ENCODE measurements at regions not wholly inside any gene's neighbourhood (a gene's known extent, or its start where the extent isn't known, plus 50 kb on each side); places are given as distances from the start of the nearest gene placed in this dataset.

- Histone ChIP-seq H3K36me3 (ENCODE audit: control insufficient read depth, insufficient read depth, low read length) (no peaks in the 10 kb centered on the region), H2AFZ (ENCODE audit: low read depth, low read length) (no peak overlapping the region), H3K27me3 (ENCODE audit: control insufficient read depth in 2 of 2, insufficient read depth in 2 of 2, low read length in 2 of 2) (no peaks in the 10 kb centered on the region), H3K9me1 (ENCODE audit: control insufficient read depth, insufficient read depth, low read length) (no peaks in the 10 kb centered on the region), H3K9ac (ENCODE audit: insufficient read depth in 1 of 2, low read depth in 2 of 2, low read length in 2 of 2) (no peak overlapping the region), H4K20me1 (replicated peaks; ENCODE audit: control insufficient read depth, insufficient read depth, low read length) (no peaks in the 10 kb centered on the region), H3K79me2 (ENCODE audit: control insufficient read depth, insufficient read depth, low read length) (no peaks in the 10 kb centered on the region), H3K4me1 (replicated peaks in 1 of 2; ENCODE audit: control insufficient read depth in 2 of 2, insufficient read depth in 2 of 2, low read length in 2 of 2) (no peaks in the 10 kb centered on the region), H3K4me2 (ENCODE audit: insufficient read depth, low read length) (no peak overlapping the region), H3K4me3 (no peak overlapping the region), H3K27ac (ENCODE audit: extremely low read depth, low read depth, low read length) (no peak overlapping the region), H3K9me3 (replicated peaks; ENCODE audit: control insufficient read depth, insufficient read depth, low read depth, low read length) (no peaks in the 10 kb centered on the region)
- DNase-seq (ENCODE audit: extremely low read depth in 1 of 4, low spot score in 3 of 4) (no peak), FAIRE-seq (no peak), ATAC-seq (no peak)
- ChIA-PET POLR2A (no interaction called here), CTCF (ENCODE audit: low intra/inter-chr PET ratio) (no interaction called here)
- BruUV-seq (replicated peaks): no TSS peak
- intact Hi-C loops (cut with micrococcal nuclease) (no loop called here), in situ Hi-C loops (cut with MboI) (no loop called here)
- TF ChIP-seq MAFF (IDR thresholded peaks at IDR 0.05; ENCODE audit: low read length): no peak
- WGBS (ENCODE audit: insufficient coverage, low coverage, missing lambda C conversion rate): 0% methylated on average over 2 of the region's 2 CpGs
Observed at GRCh38 chr21:17682924-17683323, 70.2 kb upstream of the BTG3 start.

GRCh38 chr21:17679002-17679600 is 66.4 kb upstream of the BTG3 start:
- Histone ChIP-seq H3K9me1 (ENCODE audit: control insufficient read depth, insufficient read depth, low read length) (no peaks in the 10 kb centered on the region), H2AFZ (ENCODE audit: low read depth, low read length) (no peak overlapping the region), H3K36me3 (ENCODE audit: control insufficient read depth, insufficient read depth, low read length) (no peaks in the 10 kb centered on the region), H3K9ac (ENCODE audit: insufficient read depth in 1 of 2, low read depth in 2 of 2, low read length in 2 of 2) (no peak overlapping the region), H3K4me2 (ENCODE audit: insufficient read depth, low read length) (no peak overlapping the region), H4K20me1 (replicated peaks; ENCODE audit: control insufficient read depth, insufficient read depth, low read length) (no peaks in the 10 kb centered on the region), H3K27ac (ENCODE audit: extremely low read depth, low read depth, low read length) (no peak overlapping the region), H3K4me1 (replicated peaks in 1 of 2; ENCODE audit: control insufficient read depth in 2 of 2, insufficient read depth in 2 of 2, low read length in 2 of 2) (no peaks in the 10 kb centered on the region), H3K79me2 (ENCODE audit: control insufficient read depth, insufficient read depth, low read length) (no peaks in the 10 kb centered on the region), H3K27me3 (ENCODE audit: control insufficient read depth in 2 of 2, insufficient read depth in 2 of 2, low read length in 2 of 2) (no peaks in the 10 kb centered on the region), H3K4me3 (no peak overlapping the region), H3K9me3 (replicated peaks; ENCODE audit: control insufficient read depth, insufficient read depth, low read depth, low read length) (no peaks in the 10 kb centered on the region)
- DNase-seq (ENCODE audit: extremely low read depth in 1 of 4, low spot score in 3 of 4) (peak; percentile 54 to 68 (median 64)), ATAC-seq (peak; percentile 93), FAIRE-seq (peak; percentile 80)
- in situ Hi-C loops (cut with MboI) (no loop called here), intact Hi-C loops (cut with micrococcal nuclease) (loop anchor here (1.0 to 10.0 kb wide), 3 partner anchors 224 to 294 kb away; no protein-coding TSS in a partner anchor)
- WGBS (ENCODE audit: insufficient coverage, low coverage, missing lambda C conversion rate): 0% methylated on average over 1 of the region's 1 CpG
- BruUV-seq (replicated peaks): no TSS peak
- POLR2A ChIA-PET: no interaction called here
- CTCF ChIA-PET (ENCODE audit: low intra/inter-chr PET ratio): interaction anchor here (0.9 to 2.3 kb wide), 3 partner anchors 224 to 246 kb away, joined by 3 to 17 read pairs (median 3); no protein-coding TSS in a partner anchor
- TF ChIP-seq RBM15 (IDR thresholded peaks at IDR 0.05; ENCODE audit: insufficient read depth, low read length): no peak
- TF ChIP-seq MEIS2 (IDR thresholded peaks at IDR 0.05; ENCODE audit: partially characterized antibody): peak; percentile 40
- TF ChIP-seq RAD21 (CRISPR knock-in tag; conservative IDR thresholded peaks at IDR 0.05 in 1 of 2, IDR thresholded peaks at IDR 0.05 in 1 of 2): peak; percentile 91 to 97
- TF ChIP-seq, protein P1, sequence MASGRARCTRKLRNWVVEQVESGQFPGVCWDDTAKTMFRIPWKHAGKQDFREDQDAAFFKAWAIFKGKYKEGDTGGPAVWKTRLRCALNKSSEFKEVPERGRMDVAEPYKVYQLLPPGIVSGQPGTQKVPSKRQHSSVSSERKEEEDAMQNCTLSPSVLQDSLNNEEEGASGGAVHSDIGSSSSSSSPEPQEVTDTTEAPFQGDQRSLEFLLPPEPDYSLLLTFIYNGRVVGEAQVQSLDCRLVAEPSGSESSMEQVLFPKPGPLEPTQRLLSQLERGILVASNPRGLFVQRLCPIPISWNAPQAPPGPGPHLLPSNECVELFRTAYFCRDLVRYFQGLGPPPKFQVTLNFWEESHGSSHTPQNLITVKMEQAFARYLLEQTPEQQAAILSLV (tag; IDR thresholded peaks at IDR 0.05): no peak
- no peak for TF ChIP-seq BHLHE40 (IDR thresholded peaks at IDR 0.05; ENCODE audit: low read length)
